ENCODE measurements at regions not wholly inside any gene's neighbourhood (a gene's known extent, or its start where the extent isn't known, plus 50 kb on each side); places are given as distances from the start of the nearest gene placed in this dataset.

DNA sequence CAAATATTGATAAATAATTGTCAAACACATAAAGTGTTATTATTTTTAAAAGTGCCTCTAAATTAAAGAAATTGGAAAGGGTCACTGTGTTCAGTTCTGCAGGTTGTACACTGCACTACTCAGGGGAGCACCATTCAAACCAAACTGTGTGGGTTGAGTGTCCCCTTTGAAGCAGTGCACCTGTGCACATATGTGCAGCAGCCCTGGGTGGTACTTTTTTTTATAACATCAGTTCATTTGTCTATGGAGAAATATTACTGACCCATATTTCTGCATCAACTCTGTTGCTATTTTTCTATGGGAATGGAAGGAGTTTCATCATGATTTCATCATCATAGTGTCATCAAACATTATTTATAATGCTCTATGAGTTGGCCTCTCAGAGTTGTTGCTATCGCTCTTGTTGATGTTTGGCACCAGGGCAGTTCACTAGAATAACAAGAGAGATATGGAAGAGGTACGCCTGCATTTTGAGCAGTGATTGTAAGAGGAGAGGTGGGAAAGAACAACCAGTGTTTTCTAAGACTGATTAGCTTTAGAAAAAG, 457.6 kb downstream of the TFAP2A start:
- intact Hi-C loops (cut with DNase I; ENCODE audit: low total_unique reads) (no loop called here), in situ Hi-C loops (cut with MboI; ENCODE audit: low sequenced_read_pairs in 4 of 4) (no loop called here)
- Histone ChIP-seq H3K36me3 (no peaks in the 10 kb centered on the region), H3K4me3 (no peak overlapping the region), H3K27me3 (no peaks in the 10 kb centered on the region), H3K4me1 (no peaks in the 10 kb centered on the region), H3K27ac (no peak overlapping the region), H3K9me3 (no peaks in the 10 kb centered on the region)
- ATAC-seq: no peak
- TF ChIP-seq, protein P1, sequence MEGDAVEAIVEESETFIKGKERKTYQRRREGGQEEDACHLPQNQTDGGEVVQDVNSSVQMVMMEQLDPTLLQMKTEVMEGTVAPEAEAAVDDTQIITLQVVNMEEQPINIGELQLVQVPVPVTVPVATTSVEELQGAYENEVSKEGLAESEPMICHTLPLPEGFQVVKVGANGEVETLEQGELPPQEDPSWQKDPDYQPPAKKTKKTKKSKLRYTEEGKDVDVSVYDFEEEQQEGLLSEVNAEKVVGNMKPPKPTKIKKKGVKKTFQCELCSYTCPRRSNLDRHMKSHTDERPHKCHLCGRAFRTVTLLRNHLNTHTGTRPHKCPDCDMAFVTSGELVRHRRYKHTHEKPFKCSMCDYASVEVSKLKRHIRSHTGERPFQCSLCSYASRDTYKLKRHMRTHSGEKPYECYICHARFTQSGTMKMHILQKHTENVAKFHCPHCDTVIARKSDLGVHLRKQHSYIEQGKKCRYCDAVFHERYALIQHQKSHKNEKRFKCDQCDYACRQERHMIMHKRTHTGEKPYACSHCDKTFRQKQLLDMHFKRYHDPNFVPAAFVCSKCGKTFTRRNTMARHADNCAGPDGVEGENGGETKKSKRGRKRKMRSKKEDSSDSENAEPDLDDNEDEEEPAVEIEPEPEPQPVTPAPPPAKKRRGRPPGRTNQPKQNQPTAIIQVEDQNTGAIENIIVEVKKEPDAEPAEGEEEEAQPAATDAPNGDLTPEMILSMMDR (IDR thresholded peaks at IDR 0.05 in 4 of 5, conservative IDR thresholded peaks at IDR 0.05 in 1 of 5): no peak
- DNase-seq: no peak

DNA sequence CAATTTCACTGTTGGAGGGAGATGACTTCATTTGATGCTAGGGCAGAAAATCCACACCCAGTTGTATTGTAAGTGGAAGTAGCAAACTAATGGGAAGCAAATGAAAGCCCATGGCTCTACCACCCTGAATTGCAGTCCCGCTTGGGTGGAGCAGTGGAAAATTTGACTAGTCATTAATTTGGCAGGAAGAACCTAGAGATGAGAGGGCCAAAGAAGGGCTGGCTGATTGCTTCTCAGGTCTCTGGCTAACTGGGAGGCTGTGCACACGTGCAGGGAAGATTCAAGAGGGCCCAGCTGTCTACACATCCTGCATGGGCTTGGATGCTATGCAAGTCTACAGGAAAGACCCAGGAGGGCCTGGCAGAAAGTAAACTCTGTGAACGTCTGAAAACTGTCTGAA, 466.2 kb downstream of the TFAP2A start:
- TF ChIP-seq POLR2A (IDR thresholded peaks at IDR 0.05): no peak
- TF ChIP-seq, protein P1 (IDR thresholded peaks at IDR 0.05 in 4 of 5, conservative IDR thresholded peaks at IDR 0.05 in 1 of 5): no peak
- in situ Hi-C loops (cut with MboI; ENCODE audit: low sequenced_read_pairs in 4 of 4): no loop called here
- H3K9me3 ChIP-seq: no peaks in the 10 kb centered on the region
- no peaks in the 10 kb centered on the region for H3K36me3 ChIP-seq
- H3K27ac ChIP-seq: no peak overlapping the region
- no peaks in the 10 kb centered on the region for H3K27me3 ChIP-seq
- ATAC-seq (no peak), DNase-seq (no peak)
- no peak overlapping the region for H3K4me3 ChIP-seq
- intact Hi-C loops (cut with DNase I; ENCODE audit: low total_unique reads): no loop called here
- H3K4me1 ChIP-seq: no peaks in the 10 kb centered on the region

DNA sequence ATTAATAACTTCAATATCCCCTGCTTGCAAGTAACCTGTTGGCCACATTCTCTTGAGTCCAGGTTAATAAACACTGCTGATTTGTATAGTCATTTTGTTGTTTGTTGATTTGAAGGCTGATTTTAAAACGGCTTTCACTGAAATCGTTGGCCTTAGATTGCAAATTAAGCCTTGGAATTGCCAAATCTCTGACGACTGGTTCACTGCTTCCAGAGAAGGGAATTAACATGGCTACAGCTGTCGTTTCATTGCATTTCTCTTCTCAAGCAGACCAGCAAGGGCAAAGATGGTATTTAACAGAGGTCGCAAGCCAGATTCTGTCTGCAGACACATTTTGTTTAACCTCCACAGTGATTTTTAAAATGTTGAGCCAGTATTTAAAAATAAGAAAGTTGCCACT, 470.9 kb downstream of the TFAP2A start:
- ATAC-seq: no peak
- H3K9me3 ChIP-seq: no peaks in the 10 kb centered on the region
- TF ChIP-seq, protein P1 (IDR thresholded peaks at IDR 0.05 in 4 of 5, conservative IDR thresholded peaks at IDR 0.05 in 1 of 5): no peak
- TF ChIP-seq POLR2A (IDR thresholded peaks at IDR 0.05): no peak

DNA sequence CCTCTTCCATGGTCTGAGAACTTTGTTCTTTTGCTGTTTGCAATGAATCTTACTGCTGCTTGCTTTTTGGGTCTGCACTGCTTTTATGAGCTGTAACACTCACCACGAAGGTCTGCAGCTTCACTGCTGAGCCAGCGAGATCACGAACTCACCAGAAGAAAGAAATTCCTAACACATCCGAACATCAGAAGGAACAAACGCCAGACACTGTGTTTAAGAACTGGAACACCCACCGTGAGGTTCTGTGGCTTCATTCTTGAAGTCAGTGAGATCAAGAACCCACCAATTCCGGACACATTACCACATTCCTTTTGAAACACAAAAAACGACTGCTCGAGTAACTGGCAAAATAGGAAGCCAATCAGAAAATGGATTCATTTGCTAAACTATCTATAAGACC, 471.8 kb downstream of the TFAP2A start:
- no peaks in the 10 kb centered on the region for H3K9me3 ChIP-seq
- H3K4me1 ChIP-seq: no peaks in the 10 kb centered on the region
- DNase-seq: no peak
- H3K4me3 ChIP-seq: no peak overlapping the region
- no peak for TF ChIP-seq POLR2A (IDR thresholded peaks at IDR 0.05)
- TF ChIP-seq, protein P1 (IDR thresholded peaks at IDR 0.05 in 4 of 5, conservative IDR thresholded peaks at IDR 0.05 in 1 of 5): no peak
- in situ Hi-C loops (cut with MboI; ENCODE audit: low sequenced_read_pairs in 4 of 4) (no loop called here), intact Hi-C loops (cut with DNase I; ENCODE audit: low total_unique reads) (no loop called here)
- H3K36me3 ChIP-seq: no peaks in the 10 kb centered on the region
- H3K27ac ChIP-seq: no peak overlapping the region
- ATAC-seq: no peak
- no peaks in the 10 kb centered on the region for H3K27me3 ChIP-seq

More for the DNA sequence above, 470.9 kb downstream of the TFAP2A start:
- H3K27ac ChIP-seq: no peak overlapping the region
- H3K27me3 ChIP-seq: no peaks in the 10 kb centered on the region
- H3K36me3 ChIP-seq: no peaks in the 10 kb centered on the region
- no peak for DNase-seq
- no peaks in the 10 kb centered on the region for H3K4me1 ChIP-seq
- intact Hi-C loops (cut with DNase I; ENCODE audit: low total_unique reads): no loop called here
- H3K4me3 ChIP-seq: no peak overlapping the region
- in situ Hi-C loops (cut with MboI; ENCODE audit: low sequenced_read_pairs in 4 of 4): no loop called here

DNA sequence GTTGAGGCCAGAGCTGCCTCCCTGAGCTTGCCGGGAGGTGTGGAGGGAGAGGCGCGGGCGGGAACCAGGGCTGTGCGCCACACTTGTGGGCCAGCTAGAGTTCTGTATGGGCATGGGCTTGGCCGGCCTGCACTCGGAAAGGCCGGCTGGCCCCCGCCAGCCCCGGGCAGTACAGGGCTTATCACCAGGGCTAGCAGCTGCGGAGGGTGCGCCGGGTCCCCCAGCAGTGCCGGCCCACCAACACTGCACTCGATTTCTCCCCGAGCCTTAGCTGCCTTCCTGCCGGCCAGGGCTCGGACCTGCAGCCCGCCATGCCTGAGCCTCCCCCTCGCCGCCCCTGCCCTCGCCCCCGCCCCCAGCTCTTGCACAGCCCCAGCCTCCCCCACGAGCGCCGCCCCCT, 472.7 kb downstream of the TFAP2A start:
- no peaks in the 10 kb centered on the region for H3K27me3 ChIP-seq
- no peak overlapping the region for H3K27ac ChIP-seq
- H3K9me3 ChIP-seq: no peaks in the 10 kb centered on the region
- intact Hi-C loops (cut with DNase I; ENCODE audit: low total_unique reads): no loop called here
- H3K4me1 ChIP-seq: no peaks in the 10 kb centered on the region
- no peaks in the 10 kb centered on the region for H3K36me3 ChIP-seq
- DNase-seq (no peak), ATAC-seq (no peak)
- no peak overlapping the region for H3K4me3 ChIP-seq
- TF ChIP-seq, protein P1 (IDR thresholded peaks at IDR 0.05 in 4 of 5, conservative IDR thresholded peaks at IDR 0.05 in 1 of 5): no peak
- no peak for TF ChIP-seq POLR2A (IDR thresholded peaks at IDR 0.05)
- in situ Hi-C loops (cut with MboI; ENCODE audit: low sequenced_read_pairs in 4 of 4): no loop called here

Data from gastrocnemius medialis (tissue), 4 donors.